Uterus (tissue), 3 donors: ENCODE measurements at regions not wholly inside any gene's neighbourhood (a gene's known extent, or its start where the extent isn't known, plus 50 kb on each side); places are given as distances from the start of the nearest gene placed in this dataset.

Source experiments
- DNase-seq, 2 donors: peaks; one replicate each; pipeline ENCODE4 v3.0.0-alpha.2; 2019 to 2020
- H3K27ac ChIP-seq, 2 donors: fragments of 200-600 bp; sonication (generic); 1 replicate in 1 of 2; 2 replicates in 1 of 2; pipeline ENCODE4 v1.5.1; 2016 to 2018
- H3K27me3 ChIP-seq, 2 donors: fragments of 200-600 bp; sonication (generic); one replicate each; pipeline ENCODE4 v1.5.1; 2018 to 2019; ENCODE audit warnings: control low read depth in 1 of 2
- H3K36me3 ChIP-seq, 2 donors: fragments of 200-600 bp; sonication (generic); one replicate each; pipeline ENCODE4 v1.5.1; 2019; ENCODE audit warnings: control low read depth in 1 of 2
- H3K4me1 ChIP-seq, 2 donors: fragments of 200-600 bp; sonication (generic); one replicate each; pipeline ENCODE4 v1.5.1; 2018 to 2019; ENCODE audit warnings: control low read depth in 1 of 2
- H3K4me3 ChIP-seq, 2 donors: fragments of 200-600 bp; sonication (generic); 1 replicate in 1 of 2; 2 replicates in 1 of 2; pipeline ENCODE4 v1.5.1; 2018 to 2019; ENCODE audit warnings: mild to moderate bottlenecking in 1 of 2
- H3K9me3 ChIP-seq, 2 donors: fragments of 200-600 bp; sonication (generic); one replicate each; pipeline ENCODE4 v1.5.1; 2019; ENCODE audit warnings: control low read depth in 1 of 2
- POLR2A ChIP-seq, 2 donors: fragments of 450-650 bp; IDR thresholded peaks; one replicate each; pipeline ENCODE4 v1.6.1; 2016; ENCODE audit warnings: antibody characterized with exemption in 2 of 2, mild to moderate bottlenecking in 1 of 2, moderate library complexity in 1 of 2
- intact Hi-C: fragments of 100-400 bp; cut with DNase I; formaldehyde crosslinking; loops from one replicate; pipeline ENCODE4 v1.15.1; 2023; ENCODE audit warnings: low total_unique reads
- TF ChIP-seq, protein P1 (sequence below), 4 experiments: fragments of 200-600 bp in 2 of 4; fragments of 450-650 bp in 2 of 4; sonication (generic) in 2 of 4; IDR thresholded peaks; one replicate each; pipeline ENCODE4 v1.5.1; 2016 to 2019; ENCODE audit warnings: antibody characterized with exemption in 4 of 4, mild to moderate bottlenecking in 2 of 4, moderate library complexity in 1 of 4
- donor health status: DM: yes; HTN: yes; CAD: no.

GRCh38 chr18:39434223-39434920 lies 1868.8 kb upstream of the CELF4 start:
- Histone ChIP-seq H3K4me3 (no peak overlapping the region), H3K36me3 (no peaks in the 10 kb centered on the region), H3K27me3 (no peaks in the 10 kb centered on the region), H3K27ac (no peak overlapping the region), H3K9me3 (no peaks in the 10 kb centered on the region), H3K4me1 (no peaks in the 10 kb centered on the region)
- TF ChIP-seq POLR2A (IDR thresholded peaks at IDR 0.05), result no peak
- TF ChIP-seq, protein P1, sequence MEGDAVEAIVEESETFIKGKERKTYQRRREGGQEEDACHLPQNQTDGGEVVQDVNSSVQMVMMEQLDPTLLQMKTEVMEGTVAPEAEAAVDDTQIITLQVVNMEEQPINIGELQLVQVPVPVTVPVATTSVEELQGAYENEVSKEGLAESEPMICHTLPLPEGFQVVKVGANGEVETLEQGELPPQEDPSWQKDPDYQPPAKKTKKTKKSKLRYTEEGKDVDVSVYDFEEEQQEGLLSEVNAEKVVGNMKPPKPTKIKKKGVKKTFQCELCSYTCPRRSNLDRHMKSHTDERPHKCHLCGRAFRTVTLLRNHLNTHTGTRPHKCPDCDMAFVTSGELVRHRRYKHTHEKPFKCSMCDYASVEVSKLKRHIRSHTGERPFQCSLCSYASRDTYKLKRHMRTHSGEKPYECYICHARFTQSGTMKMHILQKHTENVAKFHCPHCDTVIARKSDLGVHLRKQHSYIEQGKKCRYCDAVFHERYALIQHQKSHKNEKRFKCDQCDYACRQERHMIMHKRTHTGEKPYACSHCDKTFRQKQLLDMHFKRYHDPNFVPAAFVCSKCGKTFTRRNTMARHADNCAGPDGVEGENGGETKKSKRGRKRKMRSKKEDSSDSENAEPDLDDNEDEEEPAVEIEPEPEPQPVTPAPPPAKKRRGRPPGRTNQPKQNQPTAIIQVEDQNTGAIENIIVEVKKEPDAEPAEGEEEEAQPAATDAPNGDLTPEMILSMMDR (IDR thresholded peaks at IDR 0.05), result no peak
- intact Hi-C loops, result no loop called here
- no peak for DNase-seq

DNA sequence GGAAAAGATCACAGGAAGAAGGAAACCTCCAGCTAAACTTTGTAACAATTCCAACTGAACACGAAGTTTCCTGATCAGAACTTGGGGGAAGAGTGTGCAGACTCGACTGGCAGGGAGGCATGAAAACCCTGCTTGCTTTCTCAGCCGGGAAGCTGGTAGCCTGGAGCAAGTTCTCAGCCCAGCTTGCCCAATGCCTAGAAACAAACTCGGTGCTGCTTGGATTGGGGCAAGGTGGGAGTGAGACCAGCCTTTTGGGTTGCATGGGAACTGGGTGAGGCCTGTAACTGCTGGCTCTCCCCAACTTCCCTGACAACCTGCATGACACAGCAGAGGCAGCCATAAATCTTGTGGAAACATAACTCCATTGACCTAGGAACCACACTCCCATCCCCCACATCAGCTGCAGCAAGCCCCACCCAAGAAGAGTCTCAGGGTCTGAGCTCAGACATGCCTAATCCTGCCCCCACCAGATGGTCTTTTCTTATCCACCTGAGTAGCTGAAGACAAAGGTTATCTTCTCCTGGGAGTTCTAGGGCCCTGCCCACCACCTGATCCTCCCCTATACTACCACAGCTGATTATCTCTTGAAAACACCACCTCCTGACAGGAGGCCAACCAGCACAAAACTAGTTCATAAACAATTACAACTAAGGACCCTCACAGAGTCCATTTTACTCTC lies 1859.7 kb upstream of the CELF4 start:
- Histone ChIP-seq H3K4me1 (no peaks in the 10 kb centered on the region), H3K27ac (no peak overlapping the region), H3K9me3 (no peaks in the 10 kb centered on the region), H3K36me3 (no peaks in the 10 kb centered on the region), H3K27me3 (no peaks in the 10 kb centered on the region), H3K4me3 (no peak overlapping the region)
- TF ChIP-seq POLR2A (IDR thresholded peaks at IDR 0.05), result no peak
- TF ChIP-seq, protein P1 (IDR thresholded peaks at IDR 0.05), result no peak
- intact Hi-C loops, result no loop called here
- no peak for DNase-seq

DNA sequence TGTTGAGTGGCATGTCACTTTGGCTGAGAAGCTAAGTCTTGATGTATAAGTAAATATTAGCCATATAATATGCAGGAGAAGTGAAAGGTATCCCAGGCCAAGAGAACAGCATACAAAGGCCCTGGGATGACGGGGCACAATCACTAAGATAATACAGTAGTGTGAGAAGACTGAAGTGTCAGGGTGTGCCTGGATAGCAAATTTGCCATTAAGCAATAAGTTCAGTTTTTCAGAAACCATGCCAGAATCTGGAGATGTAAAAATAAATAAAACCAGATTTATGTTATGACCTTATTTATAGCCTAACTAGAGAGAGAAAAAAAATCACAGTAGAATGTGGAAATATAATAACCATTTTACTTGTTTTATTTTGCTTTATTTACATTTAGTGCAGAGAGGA lies 1858.7 kb upstream of the CELF4 start:
- no peak for DNase-seq
- Histone ChIP-seq H3K27ac (no peak overlapping the region), H3K36me3 (no peaks in the 10 kb centered on the region), H3K9me3 (no peaks in the 10 kb centered on the region), H3K4me1 (no peaks in the 10 kb centered on the region), H3K27me3 (no peaks in the 10 kb centered on the region), H3K4me3 (no peak overlapping the region)
- intact Hi-C loops, result no loop called here
- TF ChIP-seq, protein P1 (IDR thresholded peaks at IDR 0.05), result no peak
- no peak for TF ChIP-seq POLR2A (IDR thresholded peaks at IDR 0.05)

DNA sequence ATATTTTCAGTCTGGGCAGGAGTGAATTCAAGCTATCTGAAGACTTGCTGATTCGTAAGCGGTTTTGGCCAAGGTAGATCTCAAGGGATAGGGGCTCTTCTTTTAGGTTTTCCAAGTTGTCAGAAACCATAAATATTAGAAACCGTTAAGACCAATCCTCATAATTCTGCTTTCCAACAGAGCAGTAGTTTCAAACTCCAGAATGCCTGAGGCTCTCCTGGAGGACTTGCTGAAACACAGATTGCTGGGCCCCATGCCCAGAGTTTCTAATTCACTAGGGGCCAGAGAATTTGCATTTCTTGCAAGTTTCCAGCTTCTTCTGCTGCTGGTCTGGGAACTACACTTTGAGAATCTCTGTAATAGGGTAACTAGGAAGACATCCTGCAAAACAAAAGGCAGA lies 1855.7 kb upstream of the CELF4 start:
- Histone ChIP-seq H3K9me3 (no peaks in the 10 kb centered on the region), H3K27ac (no peak overlapping the region), H3K36me3 (no peaks in the 10 kb centered on the region), H3K4me3 (no peak overlapping the region), H3K4me1 (no peaks in the 10 kb centered on the region), H3K27me3 (no peaks in the 10 kb centered on the region)
- intact Hi-C loops, result no loop called here
- DNase-seq, result no peak
- TF ChIP-seq POLR2A (IDR thresholded peaks at IDR 0.05), result no peak
- TF ChIP-seq, protein P1 (IDR thresholded peaks at IDR 0.05), result no peak

GRCh38 chr18:39419315-39419714 lies 1853.7 kb upstream of the CELF4 start:
- no peaks in the 10 kb centered on the region for H3K9me3 ChIP-seq
- H3K4me3 ChIP-seq, result no peak overlapping the region
- H3K36me3 ChIP-seq, result no peaks in the 10 kb centered on the region
- DNase-seq, result no peak
- no peaks in the 10 kb centered on the region for H3K27me3 ChIP-seq
- TF ChIP-seq, protein P1 (IDR thresholded peaks at IDR 0.05), result no peak
- no peak for TF ChIP-seq POLR2A (IDR thresholded peaks at IDR 0.05)
- intact Hi-C loops, result no loop called here
- H3K27ac ChIP-seq, result no peak overlapping the region
- H3K4me1 ChIP-seq, result no peaks in the 10 kb centered on the region
